Umbilical cord (tissue), 1 donor: ENCODE measurements at regions not wholly inside any gene's neighbourhood (a gene's known extent, or its start where the extent isn't known, plus 50 kb on each side); places are given as distances from the start of the nearest gene placed in this dataset.
A peak's percentile ranks its signal among the peaks of the same experiment; 100 is the strongest.
"Not testable (repeated sequence)": the region's sequence is repeated elsewhere in the genome, so short reads cannot be mapped to it uniquely, and the experiment has no call there.

Source experiments
- DNase-seq: peaks from one replicate; pipeline ENCODE4 v3.0.0-alpha.2; 2015; ENCODE audit warnings: low spot score

- peak; percentile 46 for DNase-seq
These were observed 352.8 kb upstream of the KCNH7 start for GRCh38 chr2:163191372-163191771.

- DNase-seq: no peak
These were observed 349.6 kb upstream of the KCNH7 start for GRCh38 chr2:163187995-163188655.

- DNase-seq: no peak
These were observed 348.6 kb upstream of the KCNH7 start for GRCh38 chr2:163187119-163187518.

GRCh38 chr2:163185160-163185559, 346.6 kb upstream of the KCNH7 start:
- no peak for DNase-seq

- DNase-seq: no peak
These were observed 344.3 kb upstream of the KCNH7 start for GRCh38 chr2:163182764-163183354.

GRCh38 chr2:163177592-163177991, 339.0 kb upstream of the KCNH7 start:
- no peak for DNase-seq

- no peak for DNase-seq
These were observed 336.7 kb upstream of the KCNH7 start for GRCh38 chr2:163175294-163175693.

- DNase-seq: no peak
These were observed 335.0 kb upstream of the KCNH7 start for GRCh38 chr2:163173591-163173990.

- no peak for DNase-seq
These were observed 333.4 kb upstream of the KCNH7 start for GRCh38 chr2:163171786-163172530.

- peak; percentile 24 for DNase-seq
These were observed 319.4 kb upstream of the KCNH7 start for GRCh38 chr2:163157891-163158496.

GRCh38 chr2:163157411-163157810, 318.8 kb upstream of the KCNH7 start:
- no peak for DNase-seq

- DNase-seq: no peak
These were observed 317.4 kb upstream of the KCNH7 start for GRCh38 chr2:163155925-163156324.

- peak; percentile 17 for DNase-seq
These were observed 316.8 kb upstream of the KCNH7 start for GRCh38 chr2:163155279-163155883.

GRCh38 chr2:163142618-163143017, 304.1 kb upstream of the KCNH7 start:
- no peak for DNase-seq

GRCh38 chr2:163138947-163139346, 300.4 kb upstream of the KCNH7 start:
- no peak for DNase-seq

- DNase-seq: no peak
These were observed 296.7 kb upstream of the KCNH7 start for GRCh38 chr2:163135256-163135655.

- no peak for DNase-seq
These were observed 295.0 kb upstream of the KCNH7 start for GRCh38 chr2:163133602-163134001.

GRCh38 chr2:163132850-163133249, 294.3 kb upstream of the KCNH7 start:
- DNase-seq: peak; percentile 27

- not testable (repeated sequence) for DNase-seq
These were observed 293.6 kb upstream of the KCNH7 start for GRCh38 chr2:163132207-163132606.

GRCh38 chr2:163123526-163123925, 285.0 kb upstream of the KCNH7 start:
- DNase-seq: no peak

- DNase-seq: peak; percentile 28
These were observed 283.7 kb upstream of the KCNH7 start for GRCh38 chr2:163122257-163122656.

GRCh38 chr2:163121483-163121882, 282.9 kb upstream of the KCNH7 start:
- DNase-seq: peak; percentile 10
